ENCODE measurements at regions not wholly inside any gene's neighbourhood (a gene's known extent, or its start where the extent isn't known, plus 50 kb on each side); places are given as distances from the start of the nearest gene placed in this dataset.

DNA sequence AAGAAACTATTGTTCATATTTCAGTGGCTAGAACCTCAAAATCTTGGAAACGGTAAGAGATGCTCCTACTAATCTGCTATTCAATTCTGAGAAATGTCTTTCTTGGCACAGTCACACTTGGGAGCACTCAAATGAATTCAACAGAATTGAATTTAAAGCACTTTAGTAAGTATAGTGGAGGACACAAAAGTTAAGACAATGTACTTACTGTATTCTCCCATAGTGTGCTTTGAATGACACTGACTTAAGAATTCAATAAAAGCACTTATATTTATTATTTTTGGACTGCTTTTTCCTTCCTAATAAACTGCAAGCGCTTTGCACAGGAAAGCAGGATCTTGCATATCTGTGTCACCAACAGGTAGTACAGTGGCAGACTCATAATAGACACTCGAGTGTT lies 156.1 kb upstream of the RIMS1 start:
- H3K14ac ChIP-seq (ENCODE audit: insufficient read depth, low read length) = no peak overlapping the region
- no peak overlapping the region for H2BK12ac ChIP-seq (ENCODE audit: insufficient read length, low read depth, low read length)
- no peaks in the 10 kb centered on the region for H3K9me3 ChIP-seq (ENCODE audit: control insufficient read depth, low read depth, low read length)
- H3T11ph ChIP-seq (ENCODE audit: low read length) = no peak overlapping the region
- no peaks in the 10 kb centered on the region for H3K4me1 Mint-ChIP-seq
- H3K23ac ChIP-seq (ENCODE audit: insufficient read length, low read depth, low read length) = no peak overlapping the region
- H2BK5ac ChIP-seq (ENCODE audit: insufficient read length, low read length) = no peak overlapping the region
- H3K9me3 Mint-ChIP-seq = no peaks in the 10 kb centered on the region
- H3K79me1 ChIP-seq (ENCODE audit: insufficient read depth, low read depth, low read length, poor library complexity, severe bottlenecking) = no peaks in the 10 kb centered on the region
- no peak overlapping the region for H2AFZ ChIP-seq (ENCODE audit: low read length)
- no peaks in the 10 kb centered on the region for H3K36me3 Mint-ChIP-seq (ENCODE audit: insufficient read depth in 1 of 3, low read depth in 3 of 3)
- no peaks in the 10 kb centered on the region for H3K79me2 ChIP-seq (ENCODE audit: insufficient read depth, low read length)
- H4K91ac ChIP-seq (ENCODE audit: insufficient read length, low read depth, low read length) = no peak overlapping the region
- no peaks in the 10 kb centered on the region for H3K4me1 ChIP-seq (ENCODE audit: insufficient read depth, low read length)
- no peak overlapping the region for H4K8ac ChIP-seq (replicated peaks; ENCODE audit: insufficient read length, low read depth, low read length)
- no peak overlapping the region for H3K56ac ChIP-seq (ENCODE audit: insufficient read length, low read depth, low read length)
- H3K18ac ChIP-seq (ENCODE audit: insufficient read length, low read depth, low read length) = no peak overlapping the region
- no peak overlapping the region for H3K27ac Mint-ChIP-seq
- no peak overlapping the region for H2BK120ac ChIP-seq (ENCODE audit: low read depth, low read length, poor library complexity, severe bottlenecking)
- H2BK20ac ChIP-seq (ENCODE audit: low read depth, low read length, poor library complexity, severe bottlenecking) = no peak overlapping the region
- H3K27me3 ChIP-seq (ENCODE audit: insufficient read depth, low read length) = no peaks in the 10 kb centered on the region
- DNase-seq = no peak
- no peaks in the 10 kb centered on the region; the same call in 1 of the 2 replicates for H3K27me3 Mint-ChIP-seq (ENCODE audit: low read depth)
- WGBS (ENCODE audit: extremely low coverage, insufficient read length, low lambda C conversion rate) = no CpG with 5 or more reads among the region's 3 CpGs
- H3K23me2 ChIP-seq (ENCODE audit: insufficient read length, low read depth, low read length, poor library complexity, severe bottlenecking) = no peaks in the 10 kb centered on the region
- TF ChIP-seq, protein P1, sequence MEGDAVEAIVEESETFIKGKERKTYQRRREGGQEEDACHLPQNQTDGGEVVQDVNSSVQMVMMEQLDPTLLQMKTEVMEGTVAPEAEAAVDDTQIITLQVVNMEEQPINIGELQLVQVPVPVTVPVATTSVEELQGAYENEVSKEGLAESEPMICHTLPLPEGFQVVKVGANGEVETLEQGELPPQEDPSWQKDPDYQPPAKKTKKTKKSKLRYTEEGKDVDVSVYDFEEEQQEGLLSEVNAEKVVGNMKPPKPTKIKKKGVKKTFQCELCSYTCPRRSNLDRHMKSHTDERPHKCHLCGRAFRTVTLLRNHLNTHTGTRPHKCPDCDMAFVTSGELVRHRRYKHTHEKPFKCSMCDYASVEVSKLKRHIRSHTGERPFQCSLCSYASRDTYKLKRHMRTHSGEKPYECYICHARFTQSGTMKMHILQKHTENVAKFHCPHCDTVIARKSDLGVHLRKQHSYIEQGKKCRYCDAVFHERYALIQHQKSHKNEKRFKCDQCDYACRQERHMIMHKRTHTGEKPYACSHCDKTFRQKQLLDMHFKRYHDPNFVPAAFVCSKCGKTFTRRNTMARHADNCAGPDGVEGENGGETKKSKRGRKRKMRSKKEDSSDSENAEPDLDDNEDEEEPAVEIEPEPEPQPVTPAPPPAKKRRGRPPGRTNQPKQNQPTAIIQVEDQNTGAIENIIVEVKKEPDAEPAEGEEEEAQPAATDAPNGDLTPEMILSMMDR (conservative IDR thresholded peaks at IDR 0.05) = no peak
- H3K27ac ChIP-seq (ENCODE audit: insufficient read length, low read depth, low read length) = no peak overlapping the region
- H3K9ac ChIP-seq (ENCODE audit: extremely low read depth, insufficient read length, low read length) = no peak overlapping the region
- H2AK5ac ChIP-seq (ENCODE audit: insufficient read length, low read length) = no peak overlapping the region
- no peak overlapping the region for H3K4ac ChIP-seq (ENCODE audit: low read depth, low read length)
- no peaks in the 10 kb centered on the region for H4K20me1 ChIP-seq (ENCODE audit: control insufficient read depth, insufficient read depth, insufficient read length)
- no peak overlapping the region for H3K4me2 ChIP-seq (ENCODE audit: insufficient read depth, insufficient read length, low read length)
- H3K4me3 Mint-ChIP-seq = no peak overlapping the region
- no peak overlapping the region for H2BK15ac ChIP-seq (ENCODE audit: low read depth, low read length)
- no peak overlapping the region for H4K5ac ChIP-seq (ENCODE audit: insufficient read length, low read depth, low read length)
